Gastrocnemius medialis (tissue), 4 donors: ENCODE measurements at regions not wholly inside any gene's neighbourhood (a gene's known extent, or its start where the extent isn't known, plus 50 kb on each side); places are given as distances from the start of the nearest gene placed in this dataset.

Source experiments
- CTCF ChIP-seq, 5 experiments: fragments of 450-650 bp in 3 of 5; fragments of 200-600 bp in 2 of 5; sonication (generic) in 2 of 5; IDR thresholded peaks in 4 of 5; conservative IDR thresholded peaks in 1 of 5; 1 replicate in 4 of 5; 2 replicates in 1 of 5; pipeline ENCODE4 v1.5.1; 2016 to 2019; ENCODE audit warnings: antibody characterized with exemption in 5 of 5, mild to moderate bottlenecking in 3 of 5, moderate library complexity in 3 of 5
- POLR2A ChIP-seq, 2 donors: fragments of 450-650 bp; IDR thresholded peaks; one replicate each; pipeline ENCODE4 v1.6.1; 2017; ENCODE audit warnings: antibody characterized with exemption in 2 of 2, mild to moderate bottlenecking in 2 of 2, moderate library complexity in 2 of 2

GRCh38 chr1:218904416-218904815, 269.3 kb upstream of the LYPLAL1 start:
- TF ChIP-seq CTCF (IDR thresholded peaks at IDR 0.05 in 4 of 5, conservative IDR thresholded peaks at IDR 0.05 in 1 of 5) (no peak), POLR2A (IDR thresholded peaks at IDR 0.05) (no peak)
